HG03175 (cell line): ENCODE measurements at regions not wholly inside any gene's neighbourhood (a gene's known extent, or its start where the extent isn't known, plus 50 kb on each side); places are given as distances from the start of the nearest gene placed in this dataset.

Experiments
- ATAC-seq: cut with Tn5 transposase; IDR thresholded peaks from one replicate; pipeline ENCODE4 v1.9.1; 2021; ENCODE audit warnings: mild to moderate bottlenecking, moderate library complexity; ENCODE audit not compliant: unreplicated experiment

DNA sequence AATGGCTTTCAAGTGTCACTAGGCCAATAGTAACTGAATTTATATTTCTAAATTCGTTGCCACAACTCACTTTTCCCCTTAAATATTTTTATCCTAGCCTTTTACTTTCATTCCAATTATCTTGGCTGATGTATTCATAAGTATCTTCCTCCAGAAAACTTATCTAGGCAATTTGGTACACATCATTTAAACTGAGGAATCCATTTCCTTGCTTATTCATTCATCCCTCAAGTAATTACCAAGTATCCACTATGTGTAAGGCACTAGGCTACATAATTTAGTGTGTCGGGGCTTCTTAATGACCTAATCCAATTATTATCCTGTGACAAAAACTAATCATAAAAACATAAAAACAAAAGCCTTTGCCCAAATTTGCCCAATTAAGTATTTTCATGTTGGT lies 258.3 kb upstream of the TCF21 start:
- ATAC-seq, result no peak

DNA sequence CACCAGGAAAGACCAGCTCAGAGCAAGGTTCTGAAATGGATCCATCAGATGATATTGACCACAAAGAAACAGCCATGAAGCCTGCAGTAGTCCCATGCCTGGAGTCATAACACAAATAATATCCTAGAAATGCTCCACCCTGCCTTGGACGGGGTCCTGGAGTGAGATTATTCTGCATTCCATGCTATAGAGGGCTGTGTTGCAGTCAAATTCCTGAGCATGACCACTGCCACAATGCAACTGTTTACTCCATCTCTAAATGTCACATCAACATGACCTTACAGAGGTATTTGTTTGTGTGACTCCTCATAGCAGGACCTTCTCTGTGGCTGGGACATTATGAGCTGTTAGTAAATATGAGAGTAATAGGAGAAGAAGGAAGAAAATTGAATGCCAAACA lies 257.5 kb upstream of the TCF21 start:
- no peak for ATAC-seq

DNA sequence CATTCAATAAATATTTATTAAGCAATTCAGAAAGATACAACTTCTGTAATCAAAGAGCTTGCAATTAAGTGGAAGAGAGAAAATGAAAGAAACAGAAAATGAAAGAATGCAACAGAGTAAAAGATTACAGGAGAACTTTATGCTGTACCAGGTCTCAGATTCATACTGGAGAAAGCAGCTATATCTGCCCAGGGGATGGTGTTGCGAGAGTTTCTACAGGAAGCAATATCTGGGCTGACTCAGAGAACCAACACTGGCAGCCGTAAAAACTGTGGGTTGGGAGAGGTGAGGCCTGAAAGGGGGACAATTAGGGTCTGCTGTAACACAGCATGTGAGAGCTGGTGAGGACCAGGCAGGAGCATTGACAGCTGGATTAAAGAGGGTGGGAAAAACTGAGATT lies 256.7 kb upstream of the TCF21 start:
- ATAC-seq, result no peak

DNA sequence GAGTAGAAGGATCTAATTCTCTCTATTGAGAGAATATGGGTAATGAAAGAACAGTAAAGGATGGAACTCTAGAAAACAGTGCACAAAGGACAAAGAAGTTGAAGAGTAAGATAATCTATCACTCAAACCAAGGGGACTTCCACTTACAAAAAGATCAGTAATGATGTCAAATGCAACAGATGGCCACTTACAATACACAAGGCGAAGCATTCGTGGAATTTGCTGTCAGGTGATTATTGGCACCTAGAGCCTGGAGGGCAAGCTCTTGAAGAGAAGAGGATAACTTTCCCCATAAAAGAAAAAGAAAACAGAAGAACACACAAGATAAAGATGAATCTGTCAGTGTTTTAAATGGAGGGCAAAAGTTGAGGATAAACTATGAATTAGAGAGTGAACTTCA lies 256.0 kb upstream of the TCF21 start:
- no peak for ATAC-seq

DNA sequence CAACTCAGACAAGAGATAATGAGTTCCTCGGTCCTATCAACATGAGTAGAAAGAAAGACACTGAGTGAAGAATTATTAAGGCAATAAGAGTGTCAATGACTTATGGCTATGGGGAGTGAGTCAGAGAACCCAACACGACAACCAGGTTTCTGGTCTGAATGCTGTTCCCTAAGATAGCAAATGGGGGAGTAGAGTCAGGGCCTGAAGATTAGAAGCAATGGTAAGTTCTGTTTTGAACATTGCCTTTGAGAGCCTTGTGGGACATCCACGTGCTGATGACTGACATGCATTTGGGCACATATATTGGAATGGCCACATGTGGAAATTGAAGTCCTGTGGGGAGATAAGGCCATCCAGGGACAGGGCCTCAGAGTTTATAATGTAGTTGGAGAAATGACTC lies 254.4 kb upstream of the TCF21 start:
- ATAC-seq, result no peak

DNA sequence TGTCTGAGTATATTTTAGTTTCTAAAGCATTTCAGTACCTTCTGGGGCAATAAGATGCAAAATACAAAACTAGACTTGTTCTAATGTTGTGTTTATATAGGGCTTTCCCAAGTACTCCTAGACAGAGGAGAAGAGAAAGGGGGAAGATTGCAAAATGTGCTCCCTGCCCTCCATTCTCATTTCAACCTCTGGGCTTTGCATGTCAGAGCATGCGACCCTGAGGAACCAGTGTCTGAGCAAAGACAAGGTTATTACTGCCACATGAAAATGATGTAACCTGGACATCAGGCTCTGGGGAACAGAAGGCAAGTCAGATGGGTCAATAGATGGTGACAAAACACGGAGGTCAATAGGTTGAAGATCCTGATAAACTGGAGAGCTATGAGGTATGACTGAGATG lies 253.5 kb upstream of the TCF21 start:
- ATAC-seq, result no peak

DNA sequence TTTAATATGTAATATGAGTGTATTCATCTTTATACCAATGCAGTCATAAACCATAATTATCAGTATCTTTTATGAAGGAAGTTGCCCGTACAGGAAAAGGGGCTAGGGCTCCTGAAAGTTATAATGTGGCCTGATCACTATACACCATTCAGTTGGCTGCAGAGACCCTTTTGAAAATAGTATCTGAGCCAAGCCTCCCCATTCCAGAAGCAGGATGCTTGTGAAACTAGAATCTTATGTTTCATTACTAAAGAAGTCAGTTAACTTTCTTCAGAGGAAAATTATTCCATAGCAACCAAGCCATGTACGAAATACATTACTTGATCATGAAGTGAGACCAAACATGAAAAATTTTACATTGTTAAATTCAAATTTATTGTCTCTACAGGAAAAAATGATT lies 251.5 kb upstream of the TCF21 start:
- no peak for ATAC-seq

DNA sequence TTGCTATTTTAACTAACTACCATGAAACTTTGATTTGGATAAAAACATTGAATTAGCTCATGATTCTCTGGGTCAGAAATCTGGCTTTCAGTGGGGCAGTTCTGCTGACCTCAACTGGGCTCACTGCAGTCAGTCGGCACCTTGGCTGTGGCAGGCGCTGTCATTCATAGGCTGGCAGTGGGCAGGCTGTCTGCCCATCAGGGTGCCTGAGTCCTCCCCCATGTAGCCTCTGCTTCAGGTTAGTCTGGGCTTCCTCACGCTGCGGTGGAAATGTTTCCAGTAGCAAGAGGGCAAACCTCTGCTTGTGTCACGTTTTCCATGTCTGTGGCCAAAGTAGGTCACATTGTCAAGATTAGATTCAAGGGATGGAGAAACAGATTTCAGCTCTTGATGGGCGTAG lies 251.0 kb upstream of the TCF21 start:
- ATAC-seq, result no peak

DNA sequence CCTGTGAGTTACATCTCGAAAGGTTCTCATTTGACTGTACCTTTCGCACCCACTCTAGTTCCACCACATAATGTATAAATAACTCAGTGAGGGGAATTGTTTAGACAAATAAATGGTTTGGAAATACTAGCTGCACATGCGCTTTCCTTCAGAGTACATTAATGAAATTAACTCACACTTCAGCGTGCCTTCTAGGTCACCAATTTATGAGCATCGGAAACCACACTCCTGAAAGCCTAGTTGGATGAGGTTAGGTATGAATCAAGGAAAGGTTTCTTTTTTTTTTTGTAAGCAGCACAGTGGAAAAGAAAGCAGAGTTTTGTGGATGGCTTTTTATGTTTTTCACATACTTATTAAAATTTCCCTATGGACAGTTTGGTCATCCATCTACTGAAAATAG lies 247.8 kb upstream of the TCF21 start:
- ATAC-seq, result no peak

DNA sequence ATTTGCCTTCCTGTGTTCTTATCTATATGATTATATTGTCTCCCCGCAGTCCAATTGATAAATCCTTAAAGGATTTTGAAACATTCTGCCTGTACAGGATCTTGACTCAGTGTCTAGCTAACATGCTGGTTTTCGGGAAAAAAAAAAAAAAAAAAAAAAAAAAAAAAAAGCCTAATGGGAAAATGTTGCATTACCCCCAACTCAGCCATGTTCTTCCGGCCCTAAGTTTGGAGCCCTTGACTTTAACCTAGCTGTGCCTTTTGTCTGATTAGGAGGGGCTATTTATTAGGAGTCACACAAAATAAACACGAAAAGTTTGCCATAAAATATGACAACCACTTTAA lies 244.4 kb upstream of the TCF21 start:
- ATAC-seq, result no peak

DNA sequence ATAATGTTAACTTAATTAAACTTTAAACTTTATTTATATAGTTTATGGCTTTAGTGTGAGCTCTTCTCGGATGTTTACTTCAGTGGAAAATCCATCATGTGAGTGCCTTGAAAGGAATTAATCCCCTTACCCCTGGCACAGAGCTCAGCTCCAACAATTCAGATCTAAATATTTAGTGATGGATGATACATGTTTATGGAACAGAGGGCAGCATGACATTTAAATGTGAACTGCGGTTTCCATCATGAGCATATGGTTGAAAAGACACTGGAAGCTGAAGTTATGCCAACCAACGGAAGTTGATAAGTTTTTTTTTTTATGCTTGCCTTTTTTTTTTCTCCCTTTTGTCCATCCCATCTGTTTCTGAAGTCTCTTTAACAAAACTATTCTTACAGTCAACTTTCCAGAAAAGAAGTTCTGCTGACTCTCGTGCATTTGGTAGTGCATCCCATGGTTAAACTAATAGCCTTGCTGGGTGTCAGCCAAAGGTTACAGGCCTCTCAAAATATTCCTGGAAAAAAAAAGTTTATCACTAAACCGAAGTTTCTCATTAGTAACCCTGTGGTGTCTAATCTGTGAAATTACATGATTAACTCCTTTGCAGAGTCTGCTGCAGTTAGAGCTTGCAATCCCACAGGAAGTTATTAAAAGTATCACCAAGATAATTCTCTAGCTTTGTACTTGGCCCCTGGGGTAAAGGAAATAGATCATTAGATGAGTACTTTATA lies 243.9 kb upstream of the TCF21 start:
- no peak for ATAC-seq

DNA sequence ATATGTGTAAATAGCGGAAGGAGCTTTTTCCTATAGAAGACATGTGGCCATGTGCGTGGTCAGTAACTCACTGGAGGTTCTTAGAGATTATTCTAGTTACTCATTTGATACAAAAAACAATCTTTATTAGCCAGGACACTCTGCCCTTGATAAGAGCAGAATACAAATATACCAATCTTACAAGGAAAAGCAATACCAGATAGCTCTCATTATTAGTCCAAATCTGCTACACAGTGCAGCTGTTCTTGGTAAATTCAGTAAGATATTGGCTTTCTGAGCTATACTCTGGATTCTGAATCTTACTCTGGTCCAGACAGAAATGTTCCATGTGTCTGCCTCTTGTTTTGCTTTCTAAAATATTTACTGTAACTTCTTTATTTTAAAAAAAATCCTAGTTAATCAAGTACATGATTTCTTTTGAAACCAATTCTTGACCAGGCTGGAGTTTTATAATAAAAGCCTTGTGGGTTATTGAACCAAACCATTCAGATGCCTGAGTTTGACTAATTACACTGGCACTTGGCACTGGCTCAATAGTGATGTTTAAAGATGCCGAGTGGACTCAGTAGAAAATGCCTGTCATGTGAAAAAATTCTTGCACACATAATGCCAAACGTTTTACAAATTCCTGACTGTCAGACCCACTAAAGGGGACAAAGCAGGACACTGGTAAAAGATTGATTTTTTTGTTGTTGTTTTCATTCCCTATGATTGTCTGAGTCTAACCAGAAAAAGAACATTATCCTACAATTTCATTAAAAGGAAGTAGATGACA lies 242.8 kb upstream of the TCF21 start:
- no peak for ATAC-seq

DNA sequence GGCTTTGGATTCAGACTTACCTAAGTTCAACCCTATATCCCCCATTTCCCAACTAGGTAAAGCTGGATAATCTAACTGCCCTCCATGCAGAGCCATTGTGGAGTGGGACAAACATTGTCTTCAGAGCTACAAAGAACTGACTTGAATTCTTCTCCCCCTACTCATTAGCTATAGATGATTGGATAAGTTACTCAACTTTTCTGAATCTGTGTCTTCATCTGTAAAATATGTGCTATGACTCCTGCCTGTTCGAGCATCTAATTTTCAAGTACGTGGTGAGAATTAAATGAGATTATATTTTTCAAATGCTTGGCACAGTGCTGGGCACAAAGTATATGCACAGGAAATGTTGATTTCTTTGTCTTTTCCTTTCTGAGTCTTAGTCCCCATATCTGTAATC lies 240.3 kb upstream of the TCF21 start:
- no peak for ATAC-seq

DNA sequence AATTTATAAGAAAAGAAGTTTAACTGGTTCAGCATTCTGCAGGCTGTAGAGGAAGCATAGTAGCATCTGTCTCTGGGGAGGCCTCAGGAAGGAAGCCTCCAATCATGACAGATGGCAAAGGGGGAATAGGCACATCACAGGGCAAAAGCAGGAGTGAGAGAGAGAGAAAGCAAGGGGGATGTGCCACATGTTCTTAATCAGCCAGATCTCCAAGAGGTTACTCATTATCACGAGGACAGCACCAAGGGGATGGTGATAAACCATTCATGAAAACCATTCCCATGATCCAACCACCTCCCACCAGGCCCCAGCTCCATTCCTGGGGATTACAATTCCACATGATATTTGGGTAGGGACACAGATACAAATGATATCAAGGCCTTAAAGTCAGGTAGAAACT lies 217.5 kb upstream of the TCF21 start:
- ATAC-seq, result no peak

DNA sequence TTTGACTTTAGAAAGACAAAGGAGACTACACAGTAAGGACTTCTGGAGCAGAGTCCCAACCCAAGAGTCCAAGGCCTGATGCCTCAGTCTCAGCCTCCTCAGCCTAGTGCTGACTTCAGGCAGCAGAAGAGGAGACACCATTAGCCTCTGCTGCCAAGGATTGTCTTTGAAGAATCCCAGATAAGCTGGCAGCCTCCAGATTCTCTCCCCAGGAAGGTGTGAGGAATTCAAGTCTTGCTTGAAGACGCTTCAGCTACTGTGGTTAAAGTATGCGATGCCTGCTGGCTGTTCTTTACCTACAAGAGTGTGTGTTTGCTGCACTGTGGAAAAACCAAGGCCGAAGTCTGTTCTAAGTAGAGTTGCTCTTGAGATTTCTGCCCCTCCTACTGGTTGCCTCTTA lies 215.9 kb upstream of the TCF21 start:
- no peak for ATAC-seq

DNA sequence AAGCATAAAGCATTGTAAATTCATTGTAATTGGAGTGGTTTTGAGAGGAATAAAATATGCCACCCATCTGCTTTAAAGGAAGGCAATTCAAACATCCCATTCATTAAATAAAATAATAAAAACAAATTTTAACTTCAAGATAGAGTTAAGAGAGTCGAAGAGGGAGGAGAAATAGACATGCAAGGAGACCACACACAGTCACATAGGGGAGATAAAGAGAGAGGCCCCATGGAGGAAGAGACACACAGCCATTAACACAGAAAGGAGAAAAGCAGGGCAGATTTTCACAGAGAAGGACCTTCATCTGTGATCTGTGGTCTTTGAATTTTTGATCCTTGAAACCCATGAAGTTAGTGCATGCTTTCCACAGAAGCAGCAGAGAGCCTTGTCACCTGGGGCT lies 214.3 kb upstream of the TCF21 start:
- no peak for ATAC-seq

DNA sequence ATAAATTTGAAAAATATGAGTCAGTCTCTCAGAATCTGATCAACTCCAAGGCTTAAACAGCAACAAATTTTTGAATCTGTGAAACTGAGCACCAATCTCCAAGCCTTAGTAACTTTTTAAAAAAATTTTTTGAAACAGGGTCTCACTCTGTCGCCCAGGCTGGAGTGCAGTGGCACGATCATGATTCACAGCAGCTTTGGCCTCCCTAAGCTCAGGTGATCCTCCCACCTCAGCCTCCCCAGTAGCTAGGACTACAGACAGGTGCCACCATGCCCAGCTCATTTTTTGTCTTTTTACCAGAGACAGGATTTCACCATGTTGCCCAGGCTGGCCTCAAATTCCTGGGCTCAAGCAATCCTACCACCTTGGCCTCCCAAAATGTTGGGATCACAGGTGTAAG lies 207.9 kb upstream of the TCF21 start:
- ATAC-seq, result no peak

DNA sequence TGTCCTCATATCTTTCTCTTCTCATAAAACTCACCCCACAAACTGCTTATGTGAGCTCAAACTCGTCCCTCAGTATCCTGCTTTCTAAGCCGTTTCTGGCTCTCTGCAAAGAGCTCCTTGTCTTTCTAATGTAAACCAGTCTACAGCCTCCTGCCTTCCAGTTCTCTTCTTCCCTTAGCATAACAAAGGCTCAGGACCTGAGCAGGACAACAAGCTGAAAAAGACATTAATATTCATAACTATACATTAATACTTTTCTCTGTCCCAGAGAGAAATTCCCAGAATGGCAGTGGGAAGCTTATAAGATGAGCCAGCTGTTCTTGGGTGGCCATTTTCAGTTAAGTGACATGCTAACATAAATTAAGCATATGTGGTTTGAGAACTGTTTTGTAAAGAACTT lies 207.0 kb upstream of the TCF21 start:
- no peak for ATAC-seq

DNA sequence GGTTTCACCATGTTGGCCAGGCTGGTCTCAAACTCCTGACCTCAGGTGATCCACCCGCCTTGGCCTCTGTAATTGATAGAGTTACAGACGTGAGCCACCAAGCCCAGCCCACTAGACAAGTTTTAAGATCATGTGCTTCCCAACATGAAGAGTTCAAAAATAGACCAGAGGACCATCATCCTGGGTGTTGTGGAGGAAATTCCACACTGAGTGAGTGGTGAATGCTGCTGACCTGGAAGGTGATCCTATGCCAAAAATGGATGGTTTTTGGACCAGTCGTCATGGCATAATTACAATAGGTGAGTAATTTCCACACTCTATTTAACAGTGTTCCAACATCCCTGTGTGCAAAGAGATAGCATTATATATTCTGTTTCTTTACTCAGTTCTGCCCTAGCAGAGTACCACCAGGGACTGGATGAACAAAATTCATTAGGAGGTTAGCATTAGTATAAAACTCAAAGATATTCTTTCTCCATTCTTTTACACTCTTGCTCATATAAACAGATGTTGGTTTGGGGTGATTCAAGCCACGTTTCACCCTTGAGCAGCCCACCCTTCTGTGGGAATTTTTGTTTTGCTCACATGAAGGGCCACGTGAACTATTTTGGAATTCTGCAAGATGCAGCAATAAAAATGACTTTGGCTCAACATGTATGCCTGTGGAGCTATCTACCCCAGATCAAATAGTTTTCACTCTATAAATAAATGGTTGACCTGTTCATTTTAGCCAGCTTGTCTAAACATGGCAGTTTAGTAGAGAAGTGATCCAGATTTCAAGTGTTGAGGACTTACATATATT lies 206.2 kb upstream of the TCF21 start:
- no peak for ATAC-seq

DNA sequence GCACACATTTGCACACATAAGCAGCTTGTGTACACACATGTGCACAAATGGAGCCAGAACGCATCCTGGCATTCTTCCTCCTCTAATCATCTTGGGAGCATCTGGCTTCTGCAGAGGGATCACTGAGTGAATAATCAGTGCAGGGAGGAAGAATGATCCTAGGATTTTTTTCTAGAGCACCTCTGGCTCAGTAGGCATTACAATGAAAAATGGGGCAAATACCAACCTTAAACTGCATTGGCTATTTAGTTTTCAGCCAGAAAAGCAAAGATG lies 205.7 kb upstream of the TCF21 start:
- ATAC-seq, result no peak

DNA sequence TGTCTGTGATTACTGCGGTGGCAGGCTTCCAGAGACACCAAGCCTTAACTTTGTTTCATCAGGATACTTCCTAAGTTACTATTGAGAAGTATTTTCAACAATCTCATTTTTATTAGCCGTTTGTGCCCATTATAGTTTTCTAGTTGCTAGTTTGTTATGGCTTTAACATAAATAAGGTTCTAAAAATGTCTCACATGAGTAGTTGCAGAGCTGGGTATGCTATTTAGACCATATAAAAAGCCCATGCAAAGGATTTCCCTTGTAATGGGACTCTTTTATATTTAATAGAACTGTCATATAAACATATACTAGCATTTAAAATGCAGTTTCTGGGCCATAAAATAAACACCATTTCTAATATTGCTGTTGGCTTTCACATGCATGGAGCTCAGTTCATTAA lies 205.3 kb upstream of the TCF21 start:
- ATAC-seq, result no peak
